ENCODE measurements at regions not wholly inside any gene's neighbourhood (a gene's known extent, or its start where the extent isn't known, plus 50 kb on each side); places are given as distances from the start of the nearest gene placed in this dataset.

GRCh38 chr6:164453835-164454234, 855.6 kb downstream of the C6orf118 start:
- ATAC-seq, result no peak
- Histone ChIP-seq H3K9me3 (no peaks in the 10 kb centered on the region), H3K4me1 (no peaks in the 10 kb centered on the region), H3K27me3 (no peaks in the 10 kb centered on the region), H3K36me3 (no peaks in the 10 kb centered on the region), H3K27ac (no peak overlapping the region), H3K4me3 (no peak overlapping the region)
- TF ChIP-seq POLR2AphosphoS5 (IDR thresholded peaks at IDR 0.05) (no peak), POLR2A (IDR thresholded peaks at IDR 0.05) (no peak), EP300 (IDR thresholded peaks at IDR 0.05) (no peak)
- TF ChIP-seq, protein P1, sequence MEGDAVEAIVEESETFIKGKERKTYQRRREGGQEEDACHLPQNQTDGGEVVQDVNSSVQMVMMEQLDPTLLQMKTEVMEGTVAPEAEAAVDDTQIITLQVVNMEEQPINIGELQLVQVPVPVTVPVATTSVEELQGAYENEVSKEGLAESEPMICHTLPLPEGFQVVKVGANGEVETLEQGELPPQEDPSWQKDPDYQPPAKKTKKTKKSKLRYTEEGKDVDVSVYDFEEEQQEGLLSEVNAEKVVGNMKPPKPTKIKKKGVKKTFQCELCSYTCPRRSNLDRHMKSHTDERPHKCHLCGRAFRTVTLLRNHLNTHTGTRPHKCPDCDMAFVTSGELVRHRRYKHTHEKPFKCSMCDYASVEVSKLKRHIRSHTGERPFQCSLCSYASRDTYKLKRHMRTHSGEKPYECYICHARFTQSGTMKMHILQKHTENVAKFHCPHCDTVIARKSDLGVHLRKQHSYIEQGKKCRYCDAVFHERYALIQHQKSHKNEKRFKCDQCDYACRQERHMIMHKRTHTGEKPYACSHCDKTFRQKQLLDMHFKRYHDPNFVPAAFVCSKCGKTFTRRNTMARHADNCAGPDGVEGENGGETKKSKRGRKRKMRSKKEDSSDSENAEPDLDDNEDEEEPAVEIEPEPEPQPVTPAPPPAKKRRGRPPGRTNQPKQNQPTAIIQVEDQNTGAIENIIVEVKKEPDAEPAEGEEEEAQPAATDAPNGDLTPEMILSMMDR (IDR thresholded peaks at IDR 0.05), result no peak
- WGBS, 2 donors (ENCODE audit: low coverage in 1 of 2), result 81 to 94% methylated on average over 3 of the region's 3 CpGs

DNA sequence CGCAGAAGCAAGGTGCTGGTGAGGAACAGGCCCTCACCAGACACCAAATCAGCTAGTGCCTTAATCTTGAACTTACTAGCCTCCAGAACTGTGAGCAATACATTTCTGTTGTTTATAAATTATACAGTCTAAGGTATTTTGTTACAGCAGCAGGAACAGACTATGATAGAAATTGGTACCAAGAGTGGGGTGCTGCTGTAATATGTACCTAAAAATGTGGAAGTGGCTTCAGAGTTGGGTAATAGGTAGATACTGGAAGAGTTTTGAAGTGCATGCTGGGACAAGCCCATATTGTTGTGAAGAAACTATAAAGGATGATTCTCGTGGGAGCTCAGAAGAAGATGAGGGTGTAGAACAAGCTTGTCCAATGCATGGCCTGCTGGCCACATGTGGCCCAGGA, 866.8 kb downstream of the C6orf118 start:
- TF ChIP-seq, protein P1 (IDR thresholded peaks at IDR 0.05), result no peak
- no peak for TF ChIP-seq EP300 (IDR thresholded peaks at IDR 0.05)
- no peak for TF ChIP-seq POLR2AphosphoS5 (IDR thresholded peaks at IDR 0.05)
- TF ChIP-seq POLR2A (IDR thresholded peaks at IDR 0.05), result no peak
- H3K27me3 ChIP-seq, result no peaks in the 10 kb centered on the region
- no peaks in the 10 kb centered on the region for H3K4me1 ChIP-seq
- ATAC-seq, result no peak
- WGBS, 2 donors (ENCODE audit: low coverage in 1 of 2), result 81 to 89% methylated on average over 1 to 2 of the region's 2 CpGs
- no peak overlapping the region for H3K27ac ChIP-seq
- no peaks in the 10 kb centered on the region for H3K36me3 ChIP-seq
- H3K9me3 ChIP-seq, result peaks cover 0 to 14% (median 0%) of the 10 kb centered on the region in 3 donors
- H3K4me3 ChIP-seq, result no peak overlapping the region

- ATAC-seq, result no peak
- Histone ChIP-seq H3K9me3 (peaks cover 0 to 14% (median 0%) of the 10 kb centered on the region in 3 donors), H3K36me3 (no peaks in the 10 kb centered on the region), H3K27me3 (no peaks in the 10 kb centered on the region), H3K4me3 (no peak overlapping the region), H3K4me1 (no peaks in the 10 kb centered on the region), H3K27ac (no peak overlapping the region)
- WGBS, 2 donors (ENCODE audit: low coverage in 1 of 2), result 33 to 44% methylated on average over 5 of the region's 5 CpGs
- TF ChIP-seq, protein P1 (IDR thresholded peaks at IDR 0.05), result no peak
- TF ChIP-seq POLR2A (IDR thresholded peaks at IDR 0.05) (no peak), POLR2AphosphoS5 (IDR thresholded peaks at IDR 0.05) (no peak), EP300 (IDR thresholded peaks at IDR 0.05) (no peak)
Measured at GRCh38 chr6:164439331-164439730, 870.1 kb downstream of the C6orf118 start.

DNA sequence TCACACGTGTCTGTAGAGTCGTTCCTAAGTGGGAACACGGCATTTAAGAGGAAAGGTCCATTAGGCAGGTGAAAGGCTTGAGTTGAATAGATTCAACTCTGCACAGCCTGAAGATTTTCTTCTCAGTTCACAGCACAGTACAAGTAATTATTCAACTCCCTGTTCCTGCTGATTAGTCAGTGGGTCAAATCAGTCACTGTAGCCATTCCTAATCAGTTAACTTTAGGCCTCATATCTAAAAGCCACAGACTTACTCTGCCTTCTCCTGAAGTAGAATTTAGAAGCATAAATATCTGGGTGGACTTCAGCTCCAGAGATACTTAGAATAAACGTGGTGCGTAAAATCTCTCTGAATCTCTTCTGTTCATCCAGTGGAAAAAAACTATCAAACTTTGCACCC, 872.4 kb downstream of the C6orf118 start:
- H3K36me3 ChIP-seq, result no peaks in the 10 kb centered on the region
- no peak overlapping the region for H3K4me3 ChIP-seq
- no peak overlapping the region for H3K27ac ChIP-seq
- no peaks in the 10 kb centered on the region for H3K27me3 ChIP-seq
- 82 to 90% methylated on average over 5 of the region's 5 CpGs for WGBS, 2 donors (ENCODE audit: low coverage in 1 of 2)
- no peaks in the 10 kb centered on the region for H3K4me1 ChIP-seq
- peaks cover 0 to 2% (median 0%) of the 10 kb centered on the region in 3 donors for H3K9me3 ChIP-seq
- no peak for ATAC-seq
- TF ChIP-seq EP300 (IDR thresholded peaks at IDR 0.05) (no peak), POLR2AphosphoS5 (IDR thresholded peaks at IDR 0.05) (no peak)

GRCh38 chr6:164427728-164428402, 881.5 kb downstream of the C6orf118 start:
- Histone ChIP-seq H3K4me3 (no peak overlapping the region), H3K27ac (no peak overlapping the region), H3K27me3 (no peaks in the 10 kb centered on the region), H3K36me3 (no peaks in the 10 kb centered on the region), H3K9me3 (peaks cover 0 to 12% (median 0%) of the 10 kb centered on the region in 3 donors), H3K4me1 (no peaks in the 10 kb centered on the region)
- no peak for ATAC-seq
- TF ChIP-seq POLR2AphosphoS5 (IDR thresholded peaks at IDR 0.05), result no peak
- TF ChIP-seq POLR2A (IDR thresholded peaks at IDR 0.05), result no peak
- TF ChIP-seq, protein P1 (IDR thresholded peaks at IDR 0.05), result no peak
- TF ChIP-seq EP300 (IDR thresholded peaks at IDR 0.05), result no peak
- 70 to 82% methylated on average over 2 of the region's 2 CpGs for WGBS, 2 donors (ENCODE audit: low coverage in 1 of 2)
